Stimulated activated naive CD8-positive, alpha-beta T cell treated with anti-CD3 and anti-CD28 coated beads, Interleukin-15, Interleukin-2, amounts not matched to agents 100 ng/mL and 50 ng/mL, for 24 hours (primary cell): ENCODE measurements at regions not wholly inside any gene's neighbourhood (a gene's known extent, or its start where the extent isn't known, plus 50 kb on each side); places are given as distances from the start of the nearest gene placed in this dataset.
"Not testable (repeated sequence)": the region's sequence is repeated elsewhere in the genome, so short reads cannot be mapped to it uniquely, and the experiment has no call there.

Experiments used
- H3K27ac Mint-ChIP-seq: one replicate; pipeline ENCODE4 v1.8.0; 2021; ENCODE audit warnings: mild to moderate bottlenecking, mixed read lengths
- H3K27me3 Mint-ChIP-seq: one replicate; pipeline ENCODE4 v1.8.0; 2021; ENCODE audit warnings: mixed read lengths
- H3K36me3 Mint-ChIP-seq: one replicate; pipeline ENCODE4 v1.8.0; 2021; ENCODE audit warnings: low read depth, mixed read lengths
- H3K4me1 Mint-ChIP-seq: one replicate; pipeline ENCODE4 v1.8.0; 2021; ENCODE audit warnings: low read depth, mixed read lengths
- H3K4me3 Mint-ChIP-seq: one replicate; pipeline ENCODE4 v1.8.0; 2021; ENCODE audit warnings: mild to moderate bottlenecking, mixed read lengths
- H3K9me3 Mint-ChIP-seq: one replicate; pipeline ENCODE4 v1.8.0; 2021; ENCODE audit warnings: mixed read lengths

DNA sequence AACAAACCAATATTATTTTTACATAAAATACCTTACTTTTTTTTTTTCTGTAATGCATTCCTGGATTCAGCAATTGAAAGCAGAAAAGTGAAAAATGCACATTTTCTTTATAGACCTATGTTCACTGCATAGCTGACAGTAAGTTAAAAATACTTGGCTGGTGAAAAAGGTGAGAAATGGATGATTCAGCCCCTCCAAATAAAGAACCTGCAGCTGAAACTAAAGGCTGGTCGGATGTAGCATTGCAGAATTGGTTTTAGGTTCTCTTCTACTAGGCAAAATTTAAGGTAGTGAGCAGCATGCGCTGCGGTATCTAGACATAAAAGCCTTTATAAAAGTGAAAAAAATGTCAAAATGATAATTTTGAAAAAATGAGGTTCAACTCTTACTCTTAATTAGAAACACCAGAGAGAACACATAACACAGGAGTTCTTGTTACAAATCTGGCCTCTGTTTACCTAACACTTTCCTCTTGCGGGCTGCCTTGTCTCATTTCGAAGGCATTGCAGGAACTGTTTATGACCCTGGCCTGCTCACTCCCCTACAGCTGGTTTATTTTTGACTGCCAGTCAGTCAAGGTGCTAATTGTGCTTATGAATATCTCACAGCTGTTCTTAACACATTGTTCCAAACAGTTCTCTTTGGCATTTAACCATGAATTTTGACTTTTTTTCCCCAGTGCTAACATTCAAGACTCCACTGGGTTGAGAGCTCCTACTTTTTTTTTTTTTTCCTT is 455.4 kb upstream of the TBL1XR1 start:
- no peak overlapping the region for H3K27ac Mint-ChIP-seq

GRCh38 chr3:177657243-177657642 is 460.0 kb upstream of the TBL1XR1 start:
- no peaks in the 10 kb centered on the region for H3K36me3 Mint-ChIP-seq
- H3K27me3 Mint-ChIP-seq, result no peaks in the 10 kb centered on the region
- no peak overlapping the region for H3K4me3 Mint-ChIP-seq
- no peak overlapping the region for H3K27ac Mint-ChIP-seq
- peaks cover 8% of the 10 kb centered on the region for H3K9me3 Mint-ChIP-seq
- peaks cover 9% of the 10 kb centered on the region for H3K4me1 Mint-ChIP-seq

More for the DNA sequence above, 455.4 kb upstream of the TBL1XR1 start:
- H3K4me3 Mint-ChIP-seq, result no peak overlapping the region
- H3K36me3 Mint-ChIP-seq, result no peaks in the 10 kb centered on the region
- H3K9me3 Mint-ChIP-seq, result peaks cover 8% of the 10 kb centered on the region
- H3K4me1 Mint-ChIP-seq, result peaks cover 18% of the 10 kb centered on the region
- no peaks in the 10 kb centered on the region for H3K27me3 Mint-ChIP-seq

DNA sequence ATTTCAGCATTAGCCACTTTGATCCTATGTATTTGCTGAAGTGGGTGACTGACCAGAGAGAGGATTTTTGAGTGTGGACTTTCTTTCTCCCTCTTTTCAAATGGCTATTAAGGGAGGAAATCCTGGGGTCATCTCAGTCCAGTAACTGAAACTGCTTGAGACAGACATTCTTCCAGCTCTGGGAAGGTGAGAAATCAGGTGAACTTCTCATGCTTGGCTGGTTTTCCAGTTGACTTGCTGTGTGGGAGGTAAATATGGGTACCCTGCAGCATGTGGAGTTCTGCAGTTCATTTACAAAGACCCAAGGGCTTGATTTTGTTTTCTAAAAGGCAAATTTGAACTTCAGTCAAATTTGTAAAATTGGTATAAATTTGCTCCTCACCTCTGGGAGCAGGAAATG is 461.1 kb upstream of the TBL1XR1 start:
- no peaks in the 10 kb centered on the region for H3K36me3 Mint-ChIP-seq
- H3K4me3 Mint-ChIP-seq, result no peak overlapping the region
- H3K27me3 Mint-ChIP-seq, result no peaks in the 10 kb centered on the region
- H3K27ac Mint-ChIP-seq, result no peak overlapping the region
- H3K9me3 Mint-ChIP-seq, result peaks cover 8% of the 10 kb centered on the region
- peaks cover 2% of the 10 kb centered on the region for H3K4me1 Mint-ChIP-seq

DNA sequence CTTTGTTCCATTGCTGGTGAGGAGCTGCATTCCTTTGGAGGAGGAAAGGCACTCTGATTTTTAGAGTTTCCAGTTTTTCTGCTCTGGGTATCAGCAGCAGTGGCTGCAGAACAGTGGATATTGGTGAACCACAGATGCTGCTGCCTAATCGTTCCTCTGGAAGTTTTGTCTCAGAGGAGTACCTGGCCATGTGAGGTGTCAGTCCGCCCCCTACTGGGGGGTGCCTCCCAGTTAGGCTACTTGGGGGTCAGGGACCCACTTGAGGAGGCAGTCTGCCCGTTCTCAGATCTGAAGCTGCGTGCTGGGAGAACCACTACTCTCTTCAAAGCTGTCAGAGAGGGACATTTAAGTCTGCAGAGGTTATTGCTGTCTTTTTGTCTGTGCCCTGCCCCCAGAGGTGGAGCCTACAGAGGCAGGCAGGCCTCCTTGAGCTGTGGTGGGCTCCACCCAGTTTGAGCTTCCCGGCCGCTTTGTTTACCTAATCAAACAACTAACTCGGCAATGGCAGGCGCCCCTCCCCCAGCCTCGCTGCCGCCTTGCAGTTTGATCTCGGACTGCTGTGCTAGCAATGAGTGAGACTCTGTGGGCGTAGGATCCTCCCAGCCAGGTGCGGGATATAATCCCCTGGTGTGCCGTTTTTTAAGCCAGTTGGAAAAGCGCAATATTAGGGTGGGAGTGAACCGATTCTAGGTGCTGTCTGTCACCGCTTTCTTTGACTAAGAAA is 467.3 kb upstream of the TBL1XR1 start:
- H3K36me3 Mint-ChIP-seq, H3K27me3 Mint-ChIP-seq, H3K9me3 Mint-ChIP-seq, H3K4me1 Mint-ChIP-seq, H3K27ac Mint-ChIP-seq, H3K4me3 Mint-ChIP-seq: not testable (repeated sequence)

DNA sequence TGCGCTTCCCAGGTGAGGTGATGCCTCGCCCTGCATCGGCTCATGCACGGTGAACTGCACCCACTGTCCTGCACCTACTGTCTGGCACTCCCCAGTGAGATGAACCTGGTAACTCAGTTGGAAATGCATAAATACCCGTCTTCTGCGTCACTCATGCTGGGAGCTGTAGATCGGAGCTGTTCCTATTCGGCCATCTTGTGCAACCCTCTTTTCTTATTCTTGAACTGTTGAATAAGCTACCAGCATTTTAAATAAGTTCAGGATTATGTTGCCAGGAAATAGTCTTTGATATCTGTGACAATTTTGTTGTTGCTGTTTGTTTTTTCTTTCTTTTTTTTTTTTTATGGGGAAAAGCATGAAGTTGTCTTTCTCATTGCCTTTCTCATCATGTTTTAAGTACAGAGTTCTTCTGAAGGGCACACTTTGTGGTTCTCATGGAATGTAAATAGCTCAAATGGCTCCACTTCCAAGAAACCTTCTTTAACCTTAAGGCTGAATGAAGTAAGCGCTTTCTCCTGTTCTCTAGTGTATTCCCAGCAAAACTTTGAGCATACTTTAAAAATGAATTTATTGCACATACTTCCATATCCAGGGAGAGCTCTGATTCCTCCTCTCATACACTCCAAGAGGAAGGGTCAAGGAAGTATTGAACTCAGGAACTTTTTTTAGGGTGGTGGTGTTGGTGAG is 468.0 kb upstream of the TBL1XR1 start:
- Mint-ChIP-seq H3K4me3 (no peak overlapping the region), H3K4me1 (no peaks in the 10 kb centered on the region), H3K27me3 (no peaks in the 10 kb centered on the region), H3K9me3 (no peaks in the 10 kb centered on the region), H3K36me3 (no peaks in the 10 kb centered on the region), H3K27ac (no peak overlapping the region)

GRCh38 chr3:177672252-177672911 is 475.1 kb upstream of the TBL1XR1 start:
- Mint-ChIP-seq H3K4me3 (no peak overlapping the region), H3K27me3 (no peaks in the 10 kb centered on the region), H3K9me3 (no peaks in the 10 kb centered on the region), H3K27ac (no peak overlapping the region), H3K4me1 (no peaks in the 10 kb centered on the region), H3K36me3 (no peaks in the 10 kb centered on the region)

GRCh38 chr3:177673112-177673914 is 476.0 kb upstream of the TBL1XR1 start:
- Mint-ChIP-seq H3K27me3 (no peaks in the 10 kb centered on the region), H3K36me3 (no peaks in the 10 kb centered on the region), H3K27ac (no peak overlapping the region), H3K4me1 (no peaks in the 10 kb centered on the region), H3K9me3 (no peaks in the 10 kb centered on the region), H3K4me3 (no peak overlapping the region)

DNA sequence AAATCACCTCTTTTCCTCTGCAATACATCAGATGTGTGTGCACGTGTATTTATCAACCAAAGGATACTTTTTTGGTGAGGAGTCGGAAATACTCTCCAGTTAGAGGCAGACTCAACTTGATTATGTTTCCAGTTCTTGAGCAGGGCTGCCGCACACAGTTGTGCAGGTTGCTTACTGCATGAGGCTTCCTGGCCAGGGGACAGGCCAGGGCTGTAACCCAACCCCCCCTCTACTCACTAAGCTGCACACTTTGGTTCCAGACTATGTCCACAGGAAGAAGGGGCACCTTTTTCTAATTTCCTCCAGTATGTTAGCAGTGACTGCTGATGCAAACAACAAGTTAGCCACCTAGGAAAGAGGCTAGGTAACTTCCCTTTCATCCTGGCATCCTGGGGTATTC is 476.9 kb upstream of the TBL1XR1 start:
- Mint-ChIP-seq H3K27ac (no peak overlapping the region), H3K36me3 (no peaks in the 10 kb centered on the region), H3K4me3 (no peak overlapping the region), H3K9me3 (no peaks in the 10 kb centered on the region), H3K4me1 (peaks cover 7% of the 10 kb centered on the region), H3K27me3 (no peaks in the 10 kb centered on the region)

DNA sequence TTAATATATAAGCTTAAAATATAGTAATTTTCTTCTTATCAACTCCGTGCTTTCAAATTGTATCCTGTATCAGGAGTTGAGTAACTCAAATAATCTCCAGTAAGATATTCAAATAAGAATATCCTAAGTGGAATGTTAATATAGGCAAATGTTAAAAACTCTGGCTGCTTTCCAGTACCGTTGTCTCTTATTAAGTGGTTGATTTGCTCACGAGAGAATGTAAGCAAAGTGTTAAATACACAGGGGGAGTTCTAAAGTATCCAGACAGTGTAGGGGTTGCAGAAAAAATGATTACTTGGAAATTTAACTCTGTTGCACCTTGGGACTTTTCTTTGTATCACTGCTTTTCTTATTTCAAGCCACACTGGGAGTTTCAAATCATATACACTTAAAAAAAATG is 478.9 kb upstream of the TBL1XR1 start:
- no peak overlapping the region for H3K4me3 Mint-ChIP-seq
- no peaks in the 10 kb centered on the region for H3K27me3 Mint-ChIP-seq
- H3K27ac Mint-ChIP-seq, result no peak overlapping the region
- no peaks in the 10 kb centered on the region for H3K9me3 Mint-ChIP-seq
- H3K4me1 Mint-ChIP-seq, result peaks cover 25% of the 10 kb centered on the region
- no peaks in the 10 kb centered on the region for H3K36me3 Mint-ChIP-seq

GRCh38 chr3:177676947-177677587 is 479.8 kb upstream of the TBL1XR1 start:
- H3K27me3 Mint-ChIP-seq, result no peaks in the 10 kb centered on the region
- H3K27ac Mint-ChIP-seq, result no peak overlapping the region
- H3K4me1 Mint-ChIP-seq, result peaks cover 33% of the 10 kb centered on the region
- no peaks in the 10 kb centered on the region for H3K36me3 Mint-ChIP-seq
- no peak overlapping the region for H3K4me3 Mint-ChIP-seq
- H3K9me3 Mint-ChIP-seq, result no peaks in the 10 kb centered on the region

- no peaks in the 10 kb centered on the region for H3K27me3 Mint-ChIP-seq
- H3K4me1 Mint-ChIP-seq, result peaks cover 47% of the 10 kb centered on the region
- no peak overlapping the region for H3K4me3 Mint-ChIP-seq
- no peaks in the 10 kb centered on the region for H3K9me3 Mint-ChIP-seq
- H3K36me3 Mint-ChIP-seq, result no peaks in the 10 kb centered on the region
- H3K27ac Mint-ChIP-seq, result peak overlapping the region; percentile 68
These were observed 482.5 kb upstream of the TBL1XR1 start for GRCh38 chr3:177679568-177680471.

- H3K4me3 Mint-ChIP-seq, result no peak overlapping the region
- H3K4me1 Mint-ChIP-seq, result peaks cover 47% of the 10 kb centered on the region
- no peaks in the 10 kb centered on the region for H3K36me3 Mint-ChIP-seq
- H3K9me3 Mint-ChIP-seq, result no peaks in the 10 kb centered on the region
- H3K27ac Mint-ChIP-seq, result no peak overlapping the region
- no peaks in the 10 kb centered on the region for H3K27me3 Mint-ChIP-seq
These were observed 483.2 kb upstream of the TBL1XR1 start for GRCh38 chr3:177680472-177680821.

GRCh38 chr3:177681156-177681555 is 483.9 kb upstream of the TBL1XR1 start:
- Mint-ChIP-seq H3K9me3 (no peaks in the 10 kb centered on the region), H3K4me3 (no peak overlapping the region), H3K4me1 (peaks cover 47% of the 10 kb centered on the region), H3K36me3 (no peaks in the 10 kb centered on the region), H3K27ac (no peak overlapping the region), H3K27me3 (no peaks in the 10 kb centered on the region)
